ENCODE measurements at regions not wholly inside any gene's neighbourhood (a gene's known extent, or its start where the extent isn't known, plus 50 kb on each side); places are given as distances from the start of the nearest gene placed in this dataset.
"Not testable (repeated sequence)": the region's sequence is repeated elsewhere in the genome, so short reads cannot be mapped to it uniquely, and the experiment has no call there.

GRCh38 chrX:146581981-146582712 is 227.4 kb upstream of the CXorf51B start:
- no peak for DNase-seq

GRCh38 chrX:146602246-146602645 is 207.3 kb upstream of the CXorf51B start:
- peak; percentile 20 for DNase-seq

- no peak for DNase-seq
Measured at GRCh38 chrX:146604196-146604595, 205.4 kb upstream of the CXorf51B start.

- peak; percentile 57 for DNase-seq
Measured at GRCh38 chrX:146614663-146615478, 194.7 kb upstream of the CXorf51B start.

- DNase-seq: peak; percentile 57
Measured at GRCh38 chrX:146615628-146616348, 193.8 kb upstream of the CXorf51B start.

- not testable (repeated sequence) for DNase-seq
Measured at GRCh38 chrX:146619943-146620342, 189.6 kb upstream of the CXorf51B start.

GRCh38 chrX:146658379-146658778 is 151.2 kb upstream of the CXorf51B start:
- DNase-seq: no peak

- DNase-seq: no peak
Measured at GRCh38 chrX:146707781-146708180, 101.8 kb upstream of the CXorf51B start.

- DNase-seq: not testable (repeated sequence)
Measured at GRCh38 chrX:146708866-146709265, 100.7 kb upstream of the CXorf51B start.

GRCh38 chrX:146754268-146754667 is 55.3 kb upstream of the CXorf51B start:
- no peak for DNase-seq

- DNase-seq: no peak
Measured at GRCh38 chrX:146755214-146755613, 54.4 kb upstream of the CXorf51B start.

Measured in OCI-M1 (cell line).